H1 (cell line): ENCODE measurements at regions not wholly inside any gene's neighbourhood (a gene's known extent, or its start where the extent isn't known, plus 50 kb on each side); places are given as distances from the start of the nearest gene placed in this dataset.
"Not testable (repeated sequence)": the region's sequence is repeated elsewhere in the genome, so short reads cannot be mapped to it uniquely, and the experiment has no call there.

Experiments
- EP300 ChIP-seq, 2 experiments: IDR thresholded peaks; 1 replicate in 1 of 2; 2 replicates in 1 of 2; pipeline ENCODE4 v1.6.1; 2011 to 2012; ENCODE audit warnings: low read depth in 2 of 2, low read length in 2 of 2, mild to moderate bottlenecking in 2 of 2, borderline replicate concordance in 1 of 2, inconsistent platforms in 1 of 2, moderate library complexity in 1 of 2
- PHF8 ChIP-seq: fragments of 200-600 bp; sonication (generic); conservative IDR thresholded peaks from 2 replicates; pipeline ENCODE4 v1.7.1; 2012; ENCODE audit warnings: low read depth, mild to moderate bottlenecking, inconsistent platforms, low read length, moderate library complexity
- POLR2A ChIP-seq, 2 experiments: IDR thresholded peaks; 1 replicate in 1 of 2; 2 replicates in 1 of 2; pipeline ENCODE4 v1.6.1; 2011; ENCODE audit warnings: low read depth in 2 of 2, low read length in 2 of 2, mild to moderate bottlenecking in 2 of 2; ENCODE audit errors: control extremely low read depth in 1 of 2
- POLR2AphosphoS5 ChIP-seq: IDR thresholded peaks from 2 replicates; pipeline ENCODE4 v1.6.1; 2011; ENCODE audit warnings: low read depth, low read length
- TF ChIP-seq, protein P1 (sequence below), 3 experiments: IDR thresholded peaks; 1 replicate in 2 of 3; 2 replicates in 1 of 3; pipeline versions ENCODE4 v1.5.1 to v1.6.1; 2011; ENCODE audit warnings: low read length in 3 of 3, mild to moderate bottlenecking in 3 of 3, inconsistent platforms in 2 of 3, low read depth in 1 of 3, moderate library complexity in 1 of 3; ENCODE audit not compliant: insufficient read depth in 1 of 3; ENCODE audit errors: control extremely low read depth in 1 of 3

- not testable (repeated sequence) for TF ChIP-seq POLR2AphosphoS5; POLR2A (IDR thresholded peaks at IDR 0.05; ENCODE audit: control extremely low read depth in 1 of 2, low read depth in 2 of 2, low read length in 2 of 2); EP300 (IDR thresholded peaks at IDR 0.05; ENCODE audit: borderline replicate concordance in 1 of 2, low read depth in 2 of 2, low read length in 2 of 2); PHF8
- TF ChIP-seq, protein P1, sequence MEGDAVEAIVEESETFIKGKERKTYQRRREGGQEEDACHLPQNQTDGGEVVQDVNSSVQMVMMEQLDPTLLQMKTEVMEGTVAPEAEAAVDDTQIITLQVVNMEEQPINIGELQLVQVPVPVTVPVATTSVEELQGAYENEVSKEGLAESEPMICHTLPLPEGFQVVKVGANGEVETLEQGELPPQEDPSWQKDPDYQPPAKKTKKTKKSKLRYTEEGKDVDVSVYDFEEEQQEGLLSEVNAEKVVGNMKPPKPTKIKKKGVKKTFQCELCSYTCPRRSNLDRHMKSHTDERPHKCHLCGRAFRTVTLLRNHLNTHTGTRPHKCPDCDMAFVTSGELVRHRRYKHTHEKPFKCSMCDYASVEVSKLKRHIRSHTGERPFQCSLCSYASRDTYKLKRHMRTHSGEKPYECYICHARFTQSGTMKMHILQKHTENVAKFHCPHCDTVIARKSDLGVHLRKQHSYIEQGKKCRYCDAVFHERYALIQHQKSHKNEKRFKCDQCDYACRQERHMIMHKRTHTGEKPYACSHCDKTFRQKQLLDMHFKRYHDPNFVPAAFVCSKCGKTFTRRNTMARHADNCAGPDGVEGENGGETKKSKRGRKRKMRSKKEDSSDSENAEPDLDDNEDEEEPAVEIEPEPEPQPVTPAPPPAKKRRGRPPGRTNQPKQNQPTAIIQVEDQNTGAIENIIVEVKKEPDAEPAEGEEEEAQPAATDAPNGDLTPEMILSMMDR (IDR thresholded peaks at IDR 0.05; ENCODE audit: control extremely low read depth in 1 of 3, insufficient read depth in 1 of 3, low read depth in 1 of 3, low read length in 3 of 3): not testable (repeated sequence)
Measured at GRCh38 chr3:162708942-162709706, 1212.5 kb downstream of the OTOL1 start.
